PC-3 (cell line): ENCODE measurements at regions not wholly inside any gene's neighbourhood (a gene's known extent, or its start where the extent isn't known, plus 50 kb on each side); places are given as distances from the start of the nearest gene placed in this dataset.

Experiments used
- ATAC-seq: fragments of 200-7000 bp; cut with Tn5 transposase; 2 replicates; pipeline ENCODE4 v1.9.1; 2020; ENCODE audit warnings: mild to moderate bottlenecking, moderate library complexity
- BruUV-seq: library from RNA; stranded (reverse); fragments of 400-500 nt; replicated peaks from 2 replicates; lab custom pipeline; 2021; lab: Mats Ljungman, UMichigan
- CTCF ChIA-PET: fragments of 300-600 bp; sonication (Branson Sonifier 250); formaldehyde crosslinking; loops from one replicate; lab custom pipeline; 2022; ENCODE audit warnings: antibody characterized with exemption; lab: Charles Lee
- POLR2A ChIA-PET: fragments of 300-600 bp; sonication (Branson Sonifier 250); formaldehyde crosslinking; loops from one replicate; lab custom pipeline; 2022; ENCODE audit warnings: antibody characterized with exemption; ENCODE audit not compliant: unreplicated experiment; lab: Charles Lee
- DNase-seq: peaks from one replicate; pipeline ENCODE4 v3.0.0-alpha.2; 2015
- H2AFZ ChIP-seq: fragments of 300-600 bp; sonication (generic); 2 replicates; pipeline ENCODE4 v1.6.0; 2016; ENCODE audit warnings: antibody characterized with exemption, low read length
- H3F3A ChIP-seq: fragments of 300-600 bp; sonication (generic); one replicate; pipeline ENCODE4 v1.6.0; 2017; ENCODE audit warnings: antibody characterized with exemption, low read length, control low read depth, mild to moderate bottlenecking; ENCODE audit not compliant: unreplicated experiment
- H3K27ac ChIP-seq: fragments of 300-600 bp; sonication (generic); 2 replicates; pipeline ENCODE4 v1.5.1; 2016; ENCODE audit warnings: mild to moderate bottlenecking, low read length
- H3K27me3 ChIP-seq: fragments of 300-600 bp; sonication (generic); 2 replicates; pipeline ENCODE4 v1.6.1; 2016; ENCODE audit warnings: low read length, mixed read lengths
- H3K36me3 ChIP-seq: fragments of 300-600 bp; sonication (generic); 2 replicates; pipeline ENCODE4 v1.6.1; 2016; ENCODE audit warnings: low read depth, mixed run types, low read length, mixed read lengths
- H3K4me1 ChIP-seq: fragments of 300-600 bp; sonication (generic); 2 replicates; pipeline ENCODE4 v1.5.1; 2016; ENCODE audit warnings: low read length; ENCODE audit not compliant: insufficient read depth
- H3K4me2 ChIP-seq: fragments of 300-600 bp; sonication (generic); 2 replicates; pipeline ENCODE4 v1.6.0; 2016; ENCODE audit warnings: low read length
- H3K4me3 ChIP-seq: fragments of 300-600 bp; sonication (generic); 2 replicates; pipeline ENCODE4 v1.5.1; 2016; ENCODE audit warnings: mild to moderate bottlenecking, low read length, mixed read lengths
- H3K79me2 ChIP-seq: fragments of 300-600 bp; sonication (generic); 2 replicates; pipeline ENCODE4 v1.6.1; 2017; ENCODE audit warnings: low read length, mixed read lengths
- H3K9ac ChIP-seq: fragments of 300-600 bp; sonication (generic); 2 replicates; pipeline ENCODE4 v1.6.0; 2016; ENCODE audit warnings: mild to moderate bottlenecking, low read length
- H3K9me2 ChIP-seq: fragments of 300-600 bp; sonication (generic); replicated peaks from 2 replicates; pipeline ENCODE4 v1.6.1; 2016; ENCODE audit warnings: mixed run types, low read length, mixed read lengths
- H3K9me3 ChIP-seq: fragments of 300-600 bp; sonication (generic); 2 replicates; pipeline ENCODE4 v1.6.1; 2016; ENCODE audit warnings: low read length, mixed read lengths
- H4K20me1 ChIP-seq: fragments of 300-600 bp; sonication (generic); 2 replicates; pipeline ENCODE4 v1.6.1; 2016; ENCODE audit warnings: low read length, mixed read lengths
- EZH2 ChIP-seq: fragments of 300-600 bp; sonication (generic); IDR thresholded peaks from one replicate; pipeline ENCODE4 v1.6.1; 2017; ENCODE audit warnings: antibody characterized with exemption, mild to moderate bottlenecking, low read length; ENCODE audit not compliant: unreplicated experiment
- EZH2phosphoT487 ChIP-seq: fragments of 300-600 bp; sonication (generic); IDR thresholded peaks from 2 replicates; pipeline ENCODE4 v1.6.1; 2018; ENCODE audit warnings: mild to moderate bottlenecking, antibody characterized with exemption, low read length, borderline replicate concordance
- intact Hi-C: fragments of 100-400 bp; cut with micrococcal nuclease; formaldehyde crosslinking; loops from 2 replicates; pipeline ENCODE4 v1.9.0; 2023
- TF ChIP-seq, protein P1 (sequence below): fragments of 300-600 bp; sonication (generic); conservative IDR thresholded peaks from 2 replicates; pipeline ENCODE4 v1.5.1; 2017; ENCODE audit warnings: antibody characterized with exemption, low read depth, mild to moderate bottlenecking, low read length

- H3K36me3 ChIP-seq: no peaks in the 10 kb centered on the region
- POLR2A ChIA-PET: no interaction called here
- no peaks in the 10 kb centered on the region for H3K4me1 ChIP-seq
- no peak overlapping the region for H3K9ac ChIP-seq
- intact Hi-C loops: no loop called here
- no peak overlapping the region for H3K4me2 ChIP-seq
- no peak for ATAC-seq
- DNase-seq: no peak
- no peak overlapping the region for H3K27ac ChIP-seq
- CTCF ChIA-PET: no interaction called here
- H3K9me3 ChIP-seq: no peaks in the 10 kb centered on the region
- no peaks in the 10 kb centered on the region for H3K79me2 ChIP-seq
- no peaks in the 10 kb centered on the region for H3F3A ChIP-seq
- H4K20me1 ChIP-seq: no peaks in the 10 kb centered on the region
- H3K9me2 ChIP-seq: no peaks in the 10 kb centered on the region
- no peak overlapping the region for H3K4me3 ChIP-seq
- H3K27me3 ChIP-seq: no peaks in the 10 kb centered on the region
- BruUV-seq: no TSS peak
- H2AFZ ChIP-seq: no peak overlapping the region
- TF ChIP-seq, protein P1, sequence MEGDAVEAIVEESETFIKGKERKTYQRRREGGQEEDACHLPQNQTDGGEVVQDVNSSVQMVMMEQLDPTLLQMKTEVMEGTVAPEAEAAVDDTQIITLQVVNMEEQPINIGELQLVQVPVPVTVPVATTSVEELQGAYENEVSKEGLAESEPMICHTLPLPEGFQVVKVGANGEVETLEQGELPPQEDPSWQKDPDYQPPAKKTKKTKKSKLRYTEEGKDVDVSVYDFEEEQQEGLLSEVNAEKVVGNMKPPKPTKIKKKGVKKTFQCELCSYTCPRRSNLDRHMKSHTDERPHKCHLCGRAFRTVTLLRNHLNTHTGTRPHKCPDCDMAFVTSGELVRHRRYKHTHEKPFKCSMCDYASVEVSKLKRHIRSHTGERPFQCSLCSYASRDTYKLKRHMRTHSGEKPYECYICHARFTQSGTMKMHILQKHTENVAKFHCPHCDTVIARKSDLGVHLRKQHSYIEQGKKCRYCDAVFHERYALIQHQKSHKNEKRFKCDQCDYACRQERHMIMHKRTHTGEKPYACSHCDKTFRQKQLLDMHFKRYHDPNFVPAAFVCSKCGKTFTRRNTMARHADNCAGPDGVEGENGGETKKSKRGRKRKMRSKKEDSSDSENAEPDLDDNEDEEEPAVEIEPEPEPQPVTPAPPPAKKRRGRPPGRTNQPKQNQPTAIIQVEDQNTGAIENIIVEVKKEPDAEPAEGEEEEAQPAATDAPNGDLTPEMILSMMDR: no peak
- TF ChIP-seq EZH2 (no peak), EZH2phosphoT487 (no peak)
These were observed 314.3 kb upstream of the COBL start for GRCh38 chr7:51630933-51631332.

DNA sequence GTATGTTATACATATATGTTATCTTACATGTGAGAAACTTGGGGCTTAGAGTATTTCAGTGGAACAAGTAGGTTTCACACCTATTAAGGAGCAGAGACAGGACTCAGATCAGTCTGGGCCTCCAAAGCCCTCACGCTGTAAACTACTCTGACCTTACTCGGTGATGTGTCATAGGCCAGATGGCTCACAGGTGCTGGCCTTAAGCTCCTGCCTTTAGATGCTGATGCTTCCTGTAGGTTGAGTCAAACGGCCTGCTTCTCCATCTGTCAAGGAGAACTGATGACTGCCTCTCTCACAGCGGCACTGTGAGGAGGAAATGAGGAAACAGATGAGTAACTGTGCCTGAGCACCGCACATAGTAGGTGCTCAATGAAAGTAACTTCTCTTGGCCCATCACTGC lies 312.6 kb upstream of the COBL start:
- no peaks in the 10 kb centered on the region for H4K20me1 ChIP-seq
- intact Hi-C loops: no loop called here
- no TSS peak for BruUV-seq
- no peak for TF ChIP-seq EZH2phosphoT487
- TF ChIP-seq EZH2: no peak
- TF ChIP-seq, protein P1: no peak
- H3K36me3 ChIP-seq: no peaks in the 10 kb centered on the region
- ATAC-seq (no peak), DNase-seq (no peak)
- H3F3A ChIP-seq: no peaks in the 10 kb centered on the region
- H3K9ac ChIP-seq: no peak overlapping the region
- no peak overlapping the region for H3K4me2 ChIP-seq
- H2AFZ ChIP-seq: no peak overlapping the region
- no peaks in the 10 kb centered on the region for H3K27me3 ChIP-seq
- ChIA-PET POLR2A (no interaction called here), CTCF (no interaction called here)
- H3K79me2 ChIP-seq: no peaks in the 10 kb centered on the region
- no peak overlapping the region for H3K27ac ChIP-seq
- H3K9me2 ChIP-seq: no peaks in the 10 kb centered on the region
- no peaks in the 10 kb centered on the region for H3K4me1 ChIP-seq
- H3K9me3 ChIP-seq: no peaks in the 10 kb centered on the region
- H3K4me3 ChIP-seq: no peak overlapping the region

- Histone ChIP-seq H3K9me2 (no peaks in the 10 kb centered on the region), H3F3A (no peaks in the 10 kb centered on the region), H3K9me3 (no peaks in the 10 kb centered on the region), H3K79me2 (no peaks in the 10 kb centered on the region), H3K9ac (no peak overlapping the region), H3K36me3 (no peaks in the 10 kb centered on the region), H3K4me2 (no peak overlapping the region), H3K27me3 (no peaks in the 10 kb centered on the region), H3K27ac (no peak overlapping the region), H2AFZ (no peak overlapping the region), H4K20me1 (no peaks in the 10 kb centered on the region), H3K4me3 (no peak overlapping the region), H3K4me1 (no peaks in the 10 kb centered on the region)
- ChIA-PET POLR2A (no interaction called here), CTCF (no interaction called here)
- intact Hi-C loops: no loop called here
- TF ChIP-seq EZH2 (no peak), EZH2phosphoT487 (no peak)
- TF ChIP-seq, protein P1: no peak
- no peak for DNase-seq
- no TSS peak for BruUV-seq
- ATAC-seq: no peak
These were observed 305.3 kb upstream of the COBL start for GRCh38 chr7:51621956-51622355.
